ENCODE measurements at regions not wholly inside any gene's neighbourhood (a gene's known extent, or its start where the extent isn't known, plus 50 kb on each side); places are given as distances from the start of the nearest gene placed in this dataset.

DNA sequence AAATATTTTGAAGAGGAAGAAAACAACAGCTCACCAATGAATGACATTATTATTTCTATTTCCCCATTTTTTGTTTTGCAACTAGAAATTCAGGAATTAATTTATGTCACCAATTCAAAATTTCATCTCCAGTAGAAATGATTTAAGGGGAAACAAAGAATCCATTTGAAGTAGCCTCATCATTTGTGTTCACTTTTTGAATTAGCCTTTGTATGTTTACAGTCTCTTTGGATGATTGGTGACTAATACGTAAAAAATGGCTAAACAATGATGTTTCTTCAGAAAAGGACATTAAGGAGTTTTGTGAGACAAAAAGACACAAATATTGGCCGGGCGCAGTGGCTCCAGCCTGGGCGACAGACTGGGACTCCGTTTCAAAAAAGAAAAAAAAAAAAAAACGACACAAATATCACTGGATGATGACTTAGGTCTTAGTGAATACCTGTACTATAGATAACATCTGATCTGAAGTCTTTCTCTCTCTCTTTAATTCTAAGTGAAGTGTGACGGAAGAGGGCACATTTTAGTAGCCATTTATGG lies 313.2 kb downstream of the PIK3C3 start:
- Histone ChIP-seq H3K27ac (no peak overlapping the region), H3K4me3 (no peak overlapping the region), H3K4me1 (no peaks in the 10 kb centered on the region), H3K9me3 (no peaks in the 10 kb centered on the region), H3K36me3 (ENCODE audit: low read depth, missing control alignments) (no peaks in the 10 kb centered on the region), H3K27me3 (no peaks in the 10 kb centered on the region)
- no peak for TF ChIP-seq CTCF (IDR thresholded peaks at IDR 0.05)
- no peak for TF ChIP-seq POLR2A (IDR thresholded peaks at IDR 0.05)
- WGBS, 2 donors: 81 to 85% methylated on average over 7 of the region's 7 CpGs
- intact Hi-C loops (cut with DNase I; ENCODE audit: low total_unique reads): no loop called here
- DNase-seq: no peak

DNA sequence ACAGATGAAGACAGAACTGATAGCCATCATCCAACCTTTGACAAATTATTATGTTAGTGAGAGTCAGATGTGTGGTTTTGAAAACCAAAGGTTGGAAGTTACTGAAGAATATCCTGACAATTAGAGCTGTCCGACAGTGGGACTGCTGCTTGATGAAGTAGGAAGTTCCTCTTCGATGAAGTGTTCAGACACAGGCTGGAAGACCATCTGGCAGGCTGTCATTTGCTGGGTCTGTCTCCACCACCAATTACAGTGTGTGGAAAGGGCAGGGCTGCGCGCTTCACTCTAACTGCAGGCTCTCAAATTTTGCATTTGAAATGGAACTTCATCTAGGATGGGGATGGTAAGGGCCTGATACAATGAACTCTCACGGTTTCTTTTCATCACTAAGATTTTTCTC lies 313.8 kb downstream of the PIK3C3 start:
- Histone ChIP-seq H3K27me3 (no peaks in the 10 kb centered on the region), H3K4me1 (no peaks in the 10 kb centered on the region), H3K9me3 (no peaks in the 10 kb centered on the region), H3K4me3 (no peak overlapping the region), H3K36me3 (ENCODE audit: low read depth, missing control alignments) (no peaks in the 10 kb centered on the region), H3K27ac (no peak overlapping the region)
- TF ChIP-seq POLR2A (IDR thresholded peaks at IDR 0.05): no peak
- no peak for TF ChIP-seq CTCF (IDR thresholded peaks at IDR 0.05)
- WGBS, 2 donors: 67 to 73% methylated on average over 5 of the region's 5 CpGs
- no peak for DNase-seq
- intact Hi-C loops (cut with DNase I; ENCODE audit: low total_unique reads): no loop called here

DNA sequence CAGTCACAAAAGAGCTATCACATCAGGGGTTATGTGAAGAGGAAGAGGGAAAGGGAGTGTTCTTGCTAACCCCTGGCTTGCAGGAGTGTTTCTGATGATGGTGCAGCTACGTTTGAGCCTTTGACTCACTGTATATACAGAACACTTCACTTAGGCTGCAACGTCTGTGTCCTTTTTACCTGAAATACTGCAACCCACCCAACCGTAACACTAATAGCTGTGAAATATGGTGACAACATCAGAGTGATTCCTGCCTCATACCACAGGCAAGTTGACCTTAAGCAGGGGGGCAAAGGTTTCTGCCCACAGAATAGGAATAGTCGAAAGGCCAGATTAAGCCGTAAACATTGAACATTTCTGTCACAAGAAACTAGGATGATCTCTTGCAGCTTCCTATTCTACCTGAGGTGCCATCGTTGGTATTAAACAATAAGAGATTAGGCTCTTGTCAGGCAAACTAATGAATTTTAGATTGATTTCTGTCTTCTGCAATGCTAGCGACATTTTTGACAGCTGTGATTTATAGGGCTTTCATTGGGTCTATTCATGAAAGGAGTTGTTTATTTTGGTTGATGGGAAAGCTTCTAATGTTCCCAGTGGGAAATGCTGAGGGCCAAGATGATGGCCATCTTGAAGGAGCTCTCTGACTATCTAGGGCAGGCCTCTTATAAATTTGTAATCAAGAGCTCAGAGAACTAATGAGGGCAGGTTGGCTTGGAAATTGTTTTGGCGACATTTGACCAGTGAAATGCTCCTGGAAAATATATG lies 316.8 kb downstream of the PIK3C3 start:
- no peak for TF ChIP-seq POLR2A (IDR thresholded peaks at IDR 0.05)
- intact Hi-C loops (cut with DNase I; ENCODE audit: low total_unique reads): no loop called here
- WGBS, 2 donors: 71 to 76% methylated on average over 8 of the region's 8 CpGs

DNA sequence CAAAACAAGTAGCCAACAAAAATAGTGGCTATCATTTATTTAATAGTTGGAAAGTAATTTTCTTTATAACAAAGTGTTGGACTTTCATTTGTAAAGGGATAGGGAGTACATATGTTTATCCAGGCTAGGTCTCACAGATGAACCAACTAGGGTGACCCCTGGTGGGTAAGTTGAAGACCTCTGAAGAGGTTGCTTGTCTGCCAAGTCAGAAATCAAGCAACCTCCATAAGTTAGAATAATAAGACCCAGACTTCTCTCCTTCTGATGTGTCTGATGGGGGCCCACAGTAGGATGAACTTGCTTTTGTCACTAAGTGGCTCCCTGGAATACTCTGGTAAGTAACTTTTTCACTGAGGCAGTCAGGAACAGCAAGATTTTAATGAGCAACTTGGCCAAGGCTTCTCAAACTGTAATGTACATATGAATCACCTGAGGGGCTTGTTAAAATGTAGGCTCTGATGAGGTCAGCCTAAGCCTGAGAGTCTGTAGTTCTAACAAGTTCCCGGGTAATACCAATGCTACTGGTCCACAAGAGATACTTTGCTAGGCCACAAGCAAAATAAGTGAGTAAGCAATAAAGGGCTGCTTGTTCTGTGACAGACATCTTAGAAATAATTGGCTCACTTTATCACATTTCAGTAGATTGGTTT lies 319.6 kb downstream of the PIK3C3 start:
- DNase-seq: no peak
- H3K27me3 ChIP-seq: no peaks in the 10 kb centered on the region

More for the DNA sequence above, 316.8 kb downstream of the PIK3C3 start:
- no peak for DNase-seq
- Histone ChIP-seq H3K27me3 (no peaks in the 10 kb centered on the region), H3K4me3 (no peak overlapping the region), H3K36me3 (ENCODE audit: low read depth, missing control alignments) (no peaks in the 10 kb centered on the region), H3K27ac (no peak overlapping the region), H3K4me1 (peaks cover 6% of the 10 kb centered on the region), H3K9me3 (no peaks in the 10 kb centered on the region)

More for the DNA sequence above, 319.6 kb downstream of the PIK3C3 start:
- H3K9me3 ChIP-seq: no peaks in the 10 kb centered on the region
- no peak for TF ChIP-seq POLR2A (IDR thresholded peaks at IDR 0.05)
- no peak for TF ChIP-seq CTCF (IDR thresholded peaks at IDR 0.05)
- intact Hi-C loops (cut with DNase I; ENCODE audit: low total_unique reads): no loop called here
- 0% methylated on average over 1 of the region's 1 CpG for WGBS, 2 donors
- H3K27ac ChIP-seq: no peak overlapping the region
- H3K36me3 ChIP-seq (ENCODE audit: low read depth, missing control alignments): no peaks in the 10 kb centered on the region
- H3K4me3 ChIP-seq: no peak overlapping the region
- peaks cover 8% of the 10 kb centered on the region for H3K4me1 ChIP-seq

Data from testis (tissue), 2 donors.